Stimulated activated CD4-positive, alpha-beta T cell treated with anti-CD3 and anti-CD28 coated beads, TNF-alpha, amount 100 ng/mL, for 1 hour (primary cell): ENCODE measurements at regions not wholly inside any gene's neighbourhood (a gene's known extent, or its start where the extent isn't known, plus 50 kb on each side); places are given as distances from the start of the nearest gene placed in this dataset.

Source experiments
- DNase-seq, 3 donors: peaks; one replicate each; pipeline ENCODE4 v3.0.0-alpha.2; 2020; ENCODE audit warnings: low read depth in 3 of 3, low spot score in 1 of 3

DNA sequence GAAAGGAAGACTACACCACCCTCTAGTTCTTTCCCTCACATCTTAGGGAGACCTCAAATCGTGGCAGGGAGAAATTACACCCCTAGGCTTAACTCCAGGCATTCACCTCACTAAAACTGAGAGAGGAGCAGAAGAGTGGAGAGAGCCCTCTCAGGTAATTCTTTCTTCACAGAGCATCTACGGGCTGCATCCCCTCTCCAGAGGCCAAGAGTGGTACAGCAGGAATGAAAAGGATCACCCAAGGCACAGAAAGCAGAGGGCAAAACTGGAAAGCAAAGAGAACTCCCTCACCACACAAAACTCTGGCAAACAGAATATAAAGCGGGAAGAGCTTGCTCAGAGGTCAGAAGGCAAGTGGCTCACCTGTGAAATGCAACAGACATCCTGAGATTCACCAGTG is 661.2 kb downstream of the TBC1D4 start:
- no peak for DNase-seq

DNA sequence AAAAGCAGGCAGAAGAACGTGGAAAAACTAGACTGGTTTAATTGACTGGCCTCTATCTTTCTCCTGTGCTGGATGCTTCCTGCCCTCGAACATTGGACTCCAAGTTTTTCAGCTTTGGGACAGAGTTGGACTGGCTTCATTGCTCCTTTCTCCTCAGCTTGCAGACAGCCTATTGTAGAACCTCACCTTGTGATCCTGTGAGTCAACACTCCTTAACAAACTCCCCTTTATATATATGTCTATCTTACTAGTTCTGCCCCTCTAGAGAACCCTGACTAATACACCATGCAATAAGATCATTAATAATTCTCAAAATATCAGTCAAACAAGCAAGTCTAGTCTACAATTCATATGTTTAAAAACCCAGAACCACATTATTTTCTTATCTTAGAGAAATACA is 662.4 kb downstream of the TBC1D4 start:
- no peak for DNase-seq

DNA sequence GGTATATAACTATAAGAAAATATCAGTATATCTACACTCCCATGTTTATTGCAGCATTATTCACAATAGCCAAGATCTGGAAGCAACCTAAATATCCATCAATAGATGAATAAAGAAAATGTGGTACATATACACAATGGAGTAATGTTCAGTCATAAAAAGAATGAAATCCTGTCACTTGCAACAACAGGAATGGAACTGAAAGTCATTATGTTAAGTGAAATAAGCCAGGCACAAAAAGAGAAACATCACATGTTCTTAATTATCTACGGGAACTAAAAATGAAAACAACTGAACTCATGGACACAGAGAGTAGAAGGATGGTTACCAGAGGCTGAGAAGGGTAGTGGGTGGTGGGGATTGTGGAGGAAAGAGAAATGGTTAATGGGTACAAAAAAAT is 665.2 kb downstream of the TBC1D4 start:
- DNase-seq, result no peak

DNA sequence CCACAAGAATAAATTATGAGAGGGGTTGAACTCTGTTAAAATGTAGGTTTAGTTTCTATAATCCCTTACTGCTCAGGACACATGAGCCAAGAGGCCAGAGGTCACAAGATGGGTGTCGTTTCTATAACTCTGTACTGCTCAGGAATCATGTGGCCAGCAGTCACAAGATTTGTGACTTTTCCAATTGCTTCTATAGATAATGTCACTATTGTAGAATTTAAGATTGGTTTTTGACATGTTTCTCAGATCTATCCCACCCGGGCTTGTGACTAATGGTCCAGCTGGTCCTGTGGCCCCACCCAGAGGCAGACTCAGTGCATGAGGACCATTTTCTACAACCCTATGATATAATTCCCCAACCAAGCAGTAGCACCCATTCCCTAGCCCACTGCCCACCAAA is 662.0 kb upstream of the KLF12 start:
- no peak for DNase-seq

DNA sequence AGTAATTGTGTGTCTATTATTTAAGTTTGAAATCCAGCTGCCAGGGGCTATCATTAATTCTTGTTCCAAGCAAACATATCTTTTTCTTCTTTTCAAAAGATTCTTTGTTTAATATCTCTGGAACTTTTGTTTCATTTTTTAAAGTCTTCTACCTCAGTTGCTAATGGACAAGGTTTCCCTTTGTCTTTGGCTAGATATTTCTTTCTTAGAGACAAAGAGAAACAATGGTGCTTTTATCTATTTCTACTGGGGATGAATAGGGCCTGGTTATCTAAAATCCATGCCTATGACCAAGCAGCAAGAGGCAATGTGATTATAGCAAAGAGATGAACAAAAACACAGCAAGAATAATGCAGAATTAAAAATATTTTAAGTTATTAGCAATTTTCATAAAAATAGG is 661.3 kb upstream of the KLF12 start:
- DNase-seq, result no peak

DNA sequence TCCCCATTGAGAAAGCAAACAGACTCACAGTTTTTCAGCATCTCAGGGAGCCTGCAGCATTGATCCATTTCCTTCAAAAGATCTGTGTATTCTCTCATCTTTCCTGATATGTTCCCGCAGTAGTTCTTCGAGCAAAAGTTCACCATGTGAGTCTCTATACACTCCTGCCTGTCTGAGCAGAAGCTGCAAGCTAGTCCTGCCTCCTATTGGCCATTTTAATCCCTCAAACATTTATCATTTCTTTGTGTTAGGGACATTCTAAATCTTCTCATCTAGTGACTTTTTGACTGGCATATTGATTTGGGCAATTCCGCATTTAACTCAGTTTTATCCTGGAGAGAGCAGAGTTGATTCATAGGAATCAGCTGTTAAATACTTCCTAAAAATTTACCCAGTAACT is 660.4 kb upstream of the KLF12 start:
- DNase-seq, result no peak

DNA sequence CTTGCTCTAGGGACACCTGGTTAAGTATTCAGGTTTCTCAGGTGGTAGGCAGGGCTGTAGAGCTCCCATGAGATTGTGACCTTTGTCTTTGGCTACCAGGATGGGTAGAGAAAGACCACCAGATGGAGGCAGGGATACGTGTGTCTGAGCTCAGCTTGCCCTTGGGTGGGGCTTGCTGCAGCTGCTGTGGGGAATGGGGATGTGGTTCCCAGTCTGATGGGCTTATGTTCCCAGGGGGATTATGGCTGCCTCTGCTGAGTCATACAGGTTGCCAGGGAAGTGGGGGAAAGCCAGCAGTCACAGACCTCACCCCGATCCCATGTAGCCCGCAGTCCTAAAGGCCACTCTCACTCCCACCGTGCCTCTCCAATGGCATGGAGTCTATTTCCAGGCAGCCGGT is 659.9 kb upstream of the KLF12 start:
- DNase-seq, result no peak

DNA sequence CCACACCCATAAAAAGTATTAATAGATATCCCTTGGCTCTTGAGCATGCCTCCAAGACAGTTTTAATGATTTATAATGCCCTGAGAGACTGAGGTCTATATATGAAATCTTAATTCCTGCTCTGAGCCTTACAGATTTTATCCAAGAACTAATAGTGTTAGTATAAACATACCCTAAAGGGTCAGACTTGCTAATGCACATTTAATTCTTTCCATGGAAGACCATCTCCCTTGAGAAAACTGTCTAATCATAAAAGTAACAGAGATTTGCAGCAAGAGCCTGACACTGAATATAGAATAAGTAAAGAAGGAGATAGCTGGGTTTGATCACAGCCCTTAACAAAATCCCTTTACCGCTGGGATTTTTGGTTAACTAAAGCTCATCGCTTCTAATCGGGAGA is 650.8 kb upstream of the KLF12 start:
- no peak for DNase-seq

DNA sequence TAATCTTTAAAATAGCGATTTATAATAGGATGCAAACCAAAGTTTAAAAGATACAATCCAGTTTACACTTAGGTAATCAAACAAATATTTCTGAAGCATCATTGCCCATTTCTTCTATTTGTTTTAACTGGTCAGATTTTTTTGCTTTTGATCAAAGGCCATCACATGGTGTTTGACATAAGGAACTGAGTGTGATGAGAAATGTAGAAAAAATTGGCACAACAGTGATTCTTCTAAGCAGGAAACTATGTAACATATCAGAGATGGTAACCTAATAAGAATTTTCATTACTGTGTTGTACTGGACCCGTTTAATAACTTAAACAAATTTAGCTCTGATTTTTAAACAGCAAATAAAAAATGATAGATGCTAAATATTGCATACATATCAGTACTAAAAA is 644.7 kb upstream of the KLF12 start:
- no peak for DNase-seq

DNA sequence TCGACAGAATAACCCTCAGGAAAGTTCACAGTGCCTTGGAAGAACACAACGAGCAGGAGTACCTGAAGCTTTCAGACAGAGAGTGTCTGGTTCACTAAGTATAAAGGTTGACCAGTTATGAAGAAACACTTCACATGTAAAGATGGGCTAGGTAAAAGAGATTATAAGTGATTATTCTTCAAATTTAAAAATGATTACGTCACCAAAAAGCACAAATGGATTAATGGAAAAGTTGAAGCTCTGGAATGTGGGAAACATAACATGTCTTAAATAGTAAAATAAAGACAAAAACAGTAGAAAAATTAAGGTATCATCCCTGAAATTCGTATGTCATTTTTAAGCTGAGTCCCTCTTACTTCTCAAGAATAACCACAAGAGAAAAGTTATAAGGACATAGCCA is 643.9 kb upstream of the KLF12 start:
- DNase-seq, result no peak

DNA sequence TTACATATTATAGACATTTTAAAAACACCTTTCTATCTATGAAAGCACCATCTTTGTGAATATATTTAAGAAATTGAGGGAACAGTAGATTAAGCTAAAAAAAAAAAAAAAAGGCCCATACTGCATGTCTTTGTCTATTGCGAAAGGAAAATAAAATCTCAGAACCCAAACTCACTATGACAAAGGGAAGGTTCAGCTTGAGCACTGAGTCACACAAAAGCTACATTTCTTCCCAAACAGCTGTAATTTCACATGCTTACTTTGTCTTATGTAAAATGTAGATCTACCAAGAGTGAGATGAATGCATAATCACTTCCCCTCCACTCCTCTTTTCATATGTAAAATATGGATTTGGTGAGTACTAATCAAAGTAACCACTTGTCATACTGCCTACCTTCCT is 640.1 kb upstream of the KLF12 start:
- DNase-seq, result no peak

DNA sequence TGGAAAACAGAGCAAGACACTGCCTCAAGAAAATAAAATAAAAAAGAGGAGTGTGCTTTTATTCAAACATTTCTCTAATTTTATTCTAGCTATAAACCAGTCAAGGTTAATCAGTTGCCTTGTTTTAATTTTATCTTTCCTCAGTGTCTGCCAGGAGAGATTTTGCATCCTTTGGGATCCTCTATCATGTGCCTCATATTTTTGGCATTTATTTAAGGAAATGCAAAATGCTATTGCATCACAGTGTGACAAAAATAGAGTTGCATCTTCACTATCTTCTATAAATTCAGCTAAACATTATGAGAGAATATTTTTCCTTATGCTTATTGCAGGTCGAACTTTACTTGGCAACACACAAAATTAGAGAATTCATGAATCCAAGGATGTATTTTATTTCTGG is 639.0 kb upstream of the KLF12 start:
- no peak for DNase-seq

DNA sequence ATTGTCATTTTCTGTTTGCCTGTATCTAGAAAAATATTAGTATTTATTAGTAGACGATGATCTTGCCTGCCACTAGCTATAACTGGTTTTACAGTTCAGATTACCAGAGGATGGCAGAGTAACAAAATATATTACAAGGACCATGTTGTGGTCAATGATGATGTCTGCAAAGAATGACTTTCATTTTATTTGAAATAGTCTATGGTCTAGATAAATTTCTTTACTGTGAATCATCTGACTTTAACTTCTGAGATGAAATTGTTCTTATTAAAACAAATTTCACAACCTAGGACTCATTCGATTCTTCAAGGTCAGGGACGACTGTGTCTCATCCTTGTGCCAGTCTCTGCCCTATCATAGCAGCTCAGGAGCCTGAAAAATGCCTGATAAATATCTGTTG is 637.8 kb upstream of the KLF12 start:
- no peak for DNase-seq

DNA sequence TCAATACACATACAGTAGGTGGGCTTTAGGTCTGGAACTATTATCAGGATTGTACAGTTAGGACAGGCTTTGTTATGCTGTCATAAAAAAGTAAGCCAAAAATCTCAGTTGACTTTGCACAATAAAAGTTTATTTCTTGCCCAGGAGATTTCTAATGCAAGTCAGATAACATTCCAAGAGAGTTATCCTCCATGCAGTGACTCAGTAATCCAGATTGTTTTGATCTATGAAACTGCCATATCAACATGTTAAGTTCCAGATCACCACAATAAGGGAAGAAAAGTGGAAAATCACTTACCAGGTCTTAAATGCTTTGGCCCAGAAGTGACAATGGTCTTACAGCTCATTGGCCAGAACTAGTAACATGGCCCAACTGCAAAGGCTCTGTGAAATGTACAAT is 636.2 kb upstream of the KLF12 start:
- DNase-seq, result no peak

DNA sequence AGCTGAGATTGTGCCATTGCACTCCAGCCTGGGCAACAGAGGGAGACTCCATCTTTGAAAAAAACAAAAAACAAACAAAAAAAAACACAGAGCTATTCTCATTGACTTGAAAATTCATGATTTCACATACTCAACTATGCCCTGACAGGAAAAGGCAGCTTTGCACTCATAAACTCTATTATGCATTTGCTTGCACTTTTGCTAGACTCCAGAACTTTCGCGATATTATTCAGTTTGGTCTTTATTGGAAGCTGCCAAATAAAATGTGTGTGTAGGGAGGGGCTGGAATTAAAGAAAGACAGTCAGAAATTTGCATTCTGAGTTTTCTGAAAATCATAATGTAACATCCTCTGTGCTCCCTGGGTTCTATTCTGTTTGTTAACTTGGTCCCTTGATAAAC is 635.1 kb upstream of the KLF12 start:
- DNase-seq, result no peak

DNA sequence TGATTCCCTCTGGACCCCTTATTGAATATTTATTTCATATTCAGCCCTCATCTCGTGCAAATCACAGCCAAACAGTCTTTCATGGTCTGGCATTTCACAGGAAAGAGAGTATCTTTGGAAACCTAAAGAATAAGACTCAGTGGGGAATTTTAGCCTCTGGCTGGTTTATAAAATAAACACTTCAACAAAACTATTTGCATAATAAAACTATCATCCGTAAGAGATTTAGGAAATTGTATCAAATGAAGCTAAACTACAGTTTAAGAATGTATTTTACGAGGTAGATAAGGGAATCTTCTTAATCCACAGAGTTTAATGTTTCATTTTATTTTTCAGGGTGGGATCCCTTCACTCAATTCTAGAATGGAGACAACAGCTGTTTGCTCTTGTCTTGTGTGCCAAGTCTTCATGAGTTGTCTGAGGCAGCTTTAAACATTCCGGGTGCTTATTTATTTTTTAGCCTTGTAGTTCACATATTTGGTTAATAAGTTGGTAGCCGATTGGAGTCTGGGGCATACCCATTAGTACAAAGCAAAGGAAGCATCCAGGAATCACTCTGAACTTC is 634.4 kb upstream of the KLF12 start:
- DNase-seq, result no peak

DNA sequence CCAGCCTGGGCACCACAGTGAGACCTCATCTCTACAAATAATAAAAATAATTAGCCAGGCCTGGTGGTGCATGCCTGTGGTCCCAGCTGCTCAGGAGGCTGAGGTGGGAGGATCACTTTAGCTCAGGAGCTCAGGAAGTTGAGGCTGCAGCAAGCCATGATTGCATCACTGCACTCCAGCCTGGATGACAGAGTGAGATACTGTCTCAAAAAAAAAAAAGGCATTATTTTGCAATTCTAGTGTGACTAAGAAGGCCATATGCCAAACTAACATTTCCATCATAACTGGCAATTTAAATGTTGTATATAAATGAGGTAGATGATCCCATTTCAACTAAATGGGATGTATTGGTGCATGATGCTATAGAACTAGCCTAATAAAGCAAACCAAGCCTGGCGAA is 632.8 kb upstream of the KLF12 start:
- DNase-seq, result no peak

DNA sequence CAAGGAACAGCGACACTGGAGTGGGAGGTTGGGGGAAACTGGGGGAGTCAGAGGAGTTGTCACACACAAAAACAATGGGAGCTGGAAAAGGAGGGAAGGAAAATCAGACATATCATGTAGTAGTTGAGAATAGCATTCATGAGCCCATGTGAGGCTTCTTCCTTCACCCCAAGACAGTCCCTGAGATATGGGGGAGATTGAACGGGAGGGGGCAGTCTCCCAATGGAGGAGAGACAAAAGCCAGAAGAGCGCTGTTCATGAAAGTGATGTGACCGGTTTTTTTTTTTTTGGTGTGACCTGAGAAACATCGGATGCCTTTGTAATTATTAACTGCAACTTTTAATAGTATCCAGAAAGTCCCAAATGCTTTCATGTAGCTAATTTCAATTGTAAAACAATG is 631.8 kb upstream of the KLF12 start:
- no peak for DNase-seq

DNA sequence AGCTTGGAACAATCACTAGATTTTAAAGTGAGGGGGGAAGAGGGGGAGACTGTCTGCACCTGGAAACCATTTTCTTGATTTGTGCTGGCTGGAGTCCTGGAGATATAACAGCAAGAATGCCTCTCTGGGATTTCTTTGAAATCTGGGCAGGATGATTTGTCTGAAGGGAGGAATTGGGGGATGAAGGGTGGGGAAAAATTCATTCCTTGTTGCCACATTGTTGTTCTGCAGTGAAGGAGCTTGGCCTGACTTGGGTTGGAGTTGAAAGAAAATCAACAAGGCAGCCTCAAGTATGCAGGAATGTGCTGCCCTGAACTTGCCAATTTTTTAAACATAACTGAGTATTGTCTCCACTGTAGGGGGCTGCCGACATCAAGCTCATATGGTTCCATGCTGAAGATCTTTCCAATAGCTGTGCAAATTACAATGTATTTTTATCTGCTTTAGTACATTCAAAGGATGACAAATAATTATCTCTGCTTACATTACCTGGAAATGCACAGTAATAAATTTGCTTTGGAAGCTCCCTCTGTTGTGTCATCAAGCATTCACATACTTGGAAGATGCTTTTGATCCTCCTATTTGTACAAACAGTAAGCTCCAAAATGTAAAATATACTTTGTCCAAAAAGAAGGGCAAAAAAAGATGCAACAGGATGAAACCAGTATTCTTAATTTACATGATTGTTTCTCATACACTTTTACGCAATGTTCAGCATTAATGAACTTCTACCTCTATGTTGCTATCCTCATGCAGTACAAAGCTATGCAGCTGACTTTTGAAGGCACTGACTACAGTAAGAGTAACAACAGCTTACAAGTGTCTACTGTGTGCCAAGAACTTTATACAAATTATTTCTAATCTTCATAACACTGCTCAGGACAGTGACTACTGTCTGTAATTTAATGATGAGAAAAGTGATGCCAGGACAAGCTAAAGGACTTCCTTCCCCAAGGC is 627.9 kb upstream of the KLF12 start:
- DNase-seq, result no peak

DNA sequence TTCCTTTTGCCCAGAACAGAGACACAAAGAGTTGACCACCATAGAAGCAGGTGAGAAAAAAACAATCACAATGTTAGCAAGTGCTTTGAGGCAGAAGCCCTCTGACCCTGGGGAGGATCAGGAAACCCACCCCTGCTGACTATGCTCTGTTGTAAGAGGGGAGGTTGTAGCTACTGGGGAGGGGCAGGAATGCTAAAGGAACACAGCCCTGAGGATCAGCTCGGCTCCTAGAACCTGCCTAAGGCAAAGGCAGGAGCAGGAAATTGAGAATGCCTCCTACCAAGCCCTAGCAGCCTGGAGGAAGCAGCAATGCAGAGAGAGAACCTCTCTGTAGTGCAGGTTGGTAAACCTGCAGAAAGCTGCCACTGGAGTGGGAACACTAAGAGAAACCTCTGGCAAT is 624.0 kb upstream of the KLF12 start:
- no peak for DNase-seq

DNA sequence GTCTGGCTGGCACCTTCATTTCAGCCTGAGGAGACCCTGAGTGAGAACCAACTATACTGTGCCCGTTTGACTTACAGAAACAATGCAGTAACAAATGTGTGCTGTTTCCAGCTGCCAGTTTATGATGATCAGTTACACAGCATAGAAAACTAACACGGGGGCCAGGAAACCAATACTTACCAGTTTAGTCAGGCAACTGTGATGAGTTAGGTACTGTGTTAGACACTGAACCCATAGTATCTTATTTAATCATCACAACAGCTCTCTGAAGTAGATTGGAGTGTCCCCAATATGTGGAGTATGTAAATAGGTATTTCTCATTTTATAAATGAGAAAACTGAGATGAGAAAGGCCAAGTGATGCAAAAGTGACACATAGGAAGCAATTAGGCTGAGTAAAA is 620.9 kb upstream of the KLF12 start:
- no peak for DNase-seq

DNA sequence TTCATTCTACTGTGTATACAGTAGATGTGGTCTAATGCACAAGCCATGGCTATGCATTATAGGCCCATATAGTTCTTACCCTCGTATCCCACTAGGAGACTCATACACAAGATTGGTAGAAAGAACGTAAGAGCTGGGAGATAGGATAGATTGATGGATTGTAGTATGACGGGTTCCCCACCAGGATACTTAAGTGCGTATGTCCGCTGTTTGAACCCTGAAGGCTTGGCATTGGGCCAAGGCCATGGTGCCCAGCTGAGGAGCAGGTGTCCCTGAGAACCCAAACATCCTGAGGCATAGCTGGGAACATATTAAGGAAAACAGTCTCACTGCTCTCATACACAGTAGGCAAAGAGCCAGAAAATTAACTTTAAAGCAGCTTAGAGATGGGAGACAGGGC is 617.5 kb upstream of the KLF12 start:
- no peak for DNase-seq
